ENCODE measurements at regions not wholly inside any gene's neighbourhood (a gene's known extent, or its start where the extent isn't known, plus 50 kb on each side); places are given as distances from the start of the nearest gene placed in this dataset.

DNA sequence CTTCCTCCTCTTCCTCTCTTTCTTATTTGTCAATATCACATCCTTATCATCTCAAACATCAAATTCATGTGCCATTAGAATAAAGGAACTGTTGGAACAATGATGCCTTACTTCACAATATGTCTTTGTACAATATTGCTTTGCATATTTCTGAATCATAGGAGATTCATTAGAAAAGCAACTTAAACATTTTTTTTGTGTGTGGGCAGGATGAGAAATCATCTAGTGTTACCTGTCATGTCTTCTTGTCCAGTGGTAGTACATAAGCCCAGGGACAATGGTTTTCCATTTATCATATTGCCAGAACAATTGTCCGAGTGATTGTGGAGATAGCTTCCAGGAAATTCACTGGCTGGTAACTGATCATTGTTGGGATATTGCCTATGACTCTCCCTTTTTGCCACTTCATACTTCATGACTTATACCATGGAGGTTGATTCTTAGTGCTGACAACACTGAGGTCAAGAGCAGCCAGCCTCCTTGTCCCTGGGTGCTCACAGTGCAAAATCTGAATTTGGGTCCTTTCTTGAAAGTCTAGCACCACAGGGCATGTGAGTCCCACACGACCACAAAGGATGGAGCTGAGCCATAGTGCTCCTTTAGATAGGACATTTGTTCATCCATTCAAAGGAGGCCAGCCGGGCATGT, 215.0 kb downstream of the MDFIC start:
- H3K4me1 Mint-ChIP-seq (ENCODE audit: low read depth): peaks cover 10% of the 10 kb centered on the region
- no peak for ATAC-seq
- DNase-seq: no peak
- ChIA-PET CTCF (no interaction called here), POLR2A (no interaction called here)
- intact Hi-C loops (cut with micrococcal nuclease): no loop called here
- no peak overlapping the region for H3K27ac Mint-ChIP-seq
- H3K27me3 Mint-ChIP-seq: no peaks in the 10 kb centered on the region
- TF ChIP-seq, protein P1, sequence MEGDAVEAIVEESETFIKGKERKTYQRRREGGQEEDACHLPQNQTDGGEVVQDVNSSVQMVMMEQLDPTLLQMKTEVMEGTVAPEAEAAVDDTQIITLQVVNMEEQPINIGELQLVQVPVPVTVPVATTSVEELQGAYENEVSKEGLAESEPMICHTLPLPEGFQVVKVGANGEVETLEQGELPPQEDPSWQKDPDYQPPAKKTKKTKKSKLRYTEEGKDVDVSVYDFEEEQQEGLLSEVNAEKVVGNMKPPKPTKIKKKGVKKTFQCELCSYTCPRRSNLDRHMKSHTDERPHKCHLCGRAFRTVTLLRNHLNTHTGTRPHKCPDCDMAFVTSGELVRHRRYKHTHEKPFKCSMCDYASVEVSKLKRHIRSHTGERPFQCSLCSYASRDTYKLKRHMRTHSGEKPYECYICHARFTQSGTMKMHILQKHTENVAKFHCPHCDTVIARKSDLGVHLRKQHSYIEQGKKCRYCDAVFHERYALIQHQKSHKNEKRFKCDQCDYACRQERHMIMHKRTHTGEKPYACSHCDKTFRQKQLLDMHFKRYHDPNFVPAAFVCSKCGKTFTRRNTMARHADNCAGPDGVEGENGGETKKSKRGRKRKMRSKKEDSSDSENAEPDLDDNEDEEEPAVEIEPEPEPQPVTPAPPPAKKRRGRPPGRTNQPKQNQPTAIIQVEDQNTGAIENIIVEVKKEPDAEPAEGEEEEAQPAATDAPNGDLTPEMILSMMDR (IDR thresholded peaks at IDR 0.05): no peak
- no peaks in the 10 kb centered on the region for H3K9me3 Mint-ChIP-seq
- H3K4me3 Mint-ChIP-seq: no peak overlapping the region
- no peaks in the 10 kb centered on the region for H3K36me3 Mint-ChIP-seq (ENCODE audit: low read depth)

DNA sequence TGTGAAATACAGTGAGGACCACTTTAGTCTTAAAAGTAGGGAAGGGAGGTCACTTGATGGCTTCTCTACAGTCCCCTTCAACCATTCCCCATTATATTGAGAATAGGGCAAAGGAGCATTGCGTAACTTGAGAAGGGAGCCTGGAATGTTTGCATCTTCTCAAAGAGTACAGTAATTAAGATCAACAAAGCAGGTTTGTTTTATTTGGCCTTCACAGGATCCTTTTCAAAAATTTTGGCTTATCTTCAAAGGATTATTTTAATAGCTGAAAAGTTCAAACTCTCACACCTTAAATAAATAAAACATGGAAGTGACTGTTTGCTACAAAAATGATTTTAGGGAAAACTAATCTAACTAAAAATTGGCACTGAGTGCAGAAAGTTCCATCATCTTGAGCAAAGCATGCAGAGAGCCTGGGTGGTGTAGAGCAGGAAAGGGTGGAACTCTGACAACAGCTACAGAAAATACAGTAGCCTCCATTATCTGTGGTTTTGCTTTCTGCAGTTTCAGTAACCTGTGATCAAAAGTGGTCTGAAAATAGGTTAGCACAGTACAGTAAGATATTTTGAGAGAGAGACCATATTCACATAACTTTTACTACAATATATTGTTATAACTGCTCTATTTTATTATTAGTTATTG, 214.0 kb downstream of the MDFIC start:
- no peak for DNase-seq
- H3K9me3 Mint-ChIP-seq: no peaks in the 10 kb centered on the region
- TF ChIP-seq, protein P1 (IDR thresholded peaks at IDR 0.05): no peak
- H3K4me3 Mint-ChIP-seq: no peak overlapping the region
- ChIA-PET POLR2A (no interaction called here), CTCF (interaction anchor here (0.6 kb wide), 1 partner anchor 1030 kb away, joined by 3 read pairs; no protein-coding TSS in a partner anchor)
- peaks cover 10% of the 10 kb centered on the region for H3K4me1 Mint-ChIP-seq (ENCODE audit: low read depth)
- H3K36me3 Mint-ChIP-seq (ENCODE audit: low read depth): no peaks in the 10 kb centered on the region
- no peak overlapping the region for H3K27ac Mint-ChIP-seq
- intact Hi-C loops (cut with micrococcal nuclease): no loop called here
- H3K27me3 Mint-ChIP-seq: no peaks in the 10 kb centered on the region
- ATAC-seq: no peak

DNA sequence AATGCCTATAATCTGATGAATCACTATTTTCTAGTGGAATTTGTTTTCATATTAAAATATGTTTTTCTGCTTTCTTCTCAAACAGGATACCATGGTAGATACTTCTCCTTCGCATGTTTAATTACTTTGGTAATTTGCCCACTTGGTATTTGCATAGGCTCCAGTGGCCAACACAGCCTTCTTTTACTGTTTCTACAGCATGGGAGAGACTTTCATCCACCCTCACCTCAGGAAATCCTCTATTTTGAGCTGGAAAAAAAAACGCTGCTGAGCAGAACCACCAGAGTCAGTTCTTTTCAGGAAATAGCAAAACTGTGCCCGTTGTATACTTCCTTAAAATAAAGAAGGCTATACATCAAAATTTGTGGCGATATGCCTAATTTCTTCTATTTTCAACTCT, 213.3 kb downstream of the MDFIC start:
- no peaks in the 10 kb centered on the region for H3K27me3 Mint-ChIP-seq
- POLR2A ChIA-PET: no interaction called here
- no peaks in the 10 kb centered on the region for H3K36me3 Mint-ChIP-seq (ENCODE audit: low read depth)
- no peaks in the 10 kb centered on the region for H3K9me3 Mint-ChIP-seq
- CTCF ChIA-PET: no interaction called here
- DNase-seq (no peak), ATAC-seq (no peak)
- peaks cover 10% of the 10 kb centered on the region for H3K4me1 Mint-ChIP-seq (ENCODE audit: low read depth)
- H3K27ac Mint-ChIP-seq: no peak overlapping the region
- no peak overlapping the region for H3K4me3 Mint-ChIP-seq
- TF ChIP-seq, protein P1 (IDR thresholded peaks at IDR 0.05): no peak
- intact Hi-C loops (cut with micrococcal nuclease): no loop called here

DNA sequence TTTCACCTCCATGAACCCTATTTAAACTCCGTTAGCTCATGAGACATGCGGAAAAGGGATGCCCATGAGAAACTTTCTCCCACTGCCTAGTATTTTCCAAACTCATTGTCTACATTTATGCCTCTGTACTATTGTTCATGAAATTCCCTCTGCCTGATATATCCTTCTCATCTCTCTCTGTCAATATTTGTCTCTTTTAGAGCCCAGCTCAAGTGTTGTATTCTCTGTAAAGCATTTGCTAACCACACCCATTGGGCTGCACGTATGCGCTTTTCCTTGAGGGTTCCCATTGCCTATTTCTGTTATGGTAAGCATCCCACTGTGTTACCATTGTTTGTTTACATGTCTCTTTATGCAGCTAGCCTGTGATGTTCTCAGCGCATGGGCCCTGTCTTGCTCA, 211.4 kb downstream of the MDFIC start:
- TF ChIP-seq, protein P1 (IDR thresholded peaks at IDR 0.05): no peak
- ATAC-seq (no peak), DNase-seq (no peak)
- ChIA-PET CTCF (interaction anchor here (0.6 to 1.0 kb wide), 2 partner anchors 201 to 278 kb away, joined by 3 to 4 read pairs; no protein-coding TSS in a partner anchor), POLR2A (no interaction called here)
- no peaks in the 10 kb centered on the region for H3K36me3 Mint-ChIP-seq (ENCODE audit: low read depth)
- H3K27ac Mint-ChIP-seq: no peak overlapping the region
- no peaks in the 10 kb centered on the region for H3K9me3 Mint-ChIP-seq
- no peaks in the 10 kb centered on the region for H3K27me3 Mint-ChIP-seq
- intact Hi-C loops (cut with micrococcal nuclease): no loop called here
- no peak overlapping the region for H3K4me3 Mint-ChIP-seq
- peaks cover 10% of the 10 kb centered on the region for H3K4me1 Mint-ChIP-seq (ENCODE audit: low read depth)

DNA sequence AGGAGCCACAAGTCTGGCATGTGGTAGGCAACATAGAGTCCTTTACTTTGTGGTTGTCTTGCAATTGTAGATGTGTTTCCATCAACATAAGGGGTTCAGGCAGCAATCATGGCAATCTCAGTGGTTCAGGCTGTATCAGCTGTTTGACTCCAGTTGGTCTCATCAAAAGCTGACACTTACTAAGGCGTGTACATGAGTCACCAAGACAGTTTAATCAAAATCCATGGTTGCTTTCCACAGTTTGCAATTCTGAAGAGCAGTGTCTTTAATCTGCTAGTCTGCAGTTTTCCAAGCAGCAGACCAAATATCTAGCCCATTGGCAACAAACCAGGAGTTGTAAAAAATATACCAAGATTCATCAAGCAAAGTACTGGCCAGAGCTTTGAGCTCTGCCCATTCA, 210.2 kb downstream of the MDFIC start:
- POLR2A ChIA-PET: no interaction called here
- Mint-ChIP-seq H3K27me3 (no peaks in the 10 kb centered on the region), H3K4me1 (ENCODE audit: low read depth) (peaks cover 10% of the 10 kb centered on the region), H3K36me3 (ENCODE audit: low read depth) (no peaks in the 10 kb centered on the region), H3K27ac (no peak overlapping the region), H3K4me3 (no peak overlapping the region), H3K9me3 (no peaks in the 10 kb centered on the region)
- DNase-seq: no peak
- no peak for ATAC-seq
- TF ChIP-seq, protein P1 (IDR thresholded peaks at IDR 0.05): no peak
- CTCF ChIA-PET: no interaction called here
- intact Hi-C loops (cut with micrococcal nuclease): no loop called here
